K562 (cell line): ENCODE measurements at regions not wholly inside any gene's neighbourhood (a gene's known extent, or its start where the extent isn't known, plus 50 kb on each side); places are given as distances from the start of the nearest gene placed in this dataset.

Experiments used
- ARID3A ChIP-seq: IDR thresholded peaks from 2 replicates; pipeline ENCODE4 v1.6.1; 2012; ENCODE audit warnings: low read depth, low read length, improper control_type of control experiment, borderline replicate concordance
- ATF4 ChIP-seq: fragments of 450-650 bp; formaldehyde crosslinking; IDR thresholded peaks from 2 replicates; pipeline ENCODE4 v1.4.0; 2022; ENCODE audit warnings: mild to moderate bottlenecking, moderate library complexity
- GTF2A2 ChIP-seq: IDR thresholded peaks from 2 replicates; pipeline ENCODE4 v1.6.1; 2016; ENCODE audit warnings: mild to moderate bottlenecking, missing genetic modification characterization, missing compliant biosample characterization
- HMBOX1 ChIP-seq: sonication (generic); IDR thresholded peaks from 2 replicates; pipeline ENCODE4 v1.6.1; 2016
- JUN ChIP-seq, 2 experiments: sonication (generic) in 1 of 2; formaldehyde crosslinking in 1 of 2; IDR thresholded peaks; 2 replicates each; pipeline versions ENCODE4 v1.6.1 to v1.8.0; 2012 to 2022; ENCODE audit warnings: borderline replicate concordance in 2 of 2, mild to moderate bottlenecking in 2 of 2, improper control_type of control experiment in 1 of 2, low read depth in 1 of 2, low read length in 1 of 2, missing genetic modification reagents in 1 of 2
- LARP7 ChIP-seq: fragments of 450-650 bp; IDR thresholded peaks from 2 replicates; pipeline ENCODE4 v1.6.1; 2016
- MEF2A ChIP-seq: IDR thresholded peaks from 2 replicates; pipeline ENCODE4 v1.6.1; 2011; ENCODE audit warnings: low read depth, mild to moderate bottlenecking, low read length, moderate library complexity; ENCODE audit not compliant: control insufficient read depth
- MEIS2 ChIP-seq: fragments of 450-650 bp; IDR thresholded peaks from 2 replicates; pipeline ENCODE4 v1.6.1; 2014; ENCODE audit warnings: mild to moderate bottlenecking; ENCODE audit not compliant: partially characterized antibody
- PHTF2 ChIP-seq: fragments of 250-450 bp; sonication (Bioruptor Pico); IDR thresholded peaks from 2 replicates; pipeline ENCODE4 v1.5.0; 2021; ENCODE audit warnings: mild to moderate bottlenecking
- POLR2H ChIP-seq: IDR thresholded peaks from 2 replicates; pipeline ENCODE4 v1.6.1; 2016; ENCODE audit warnings: missing genetic modification characterization, low read depth, mild to moderate bottlenecking, control low read depth, missing compliant biosample characterization, moderate library complexity
- RB1 ChIP-seq: fragments of 450-650 bp; IDR thresholded peaks from 2 replicates; pipeline ENCODE4 v1.6.1; 2017; ENCODE audit warnings: low read depth, mild to moderate bottlenecking
- SETDB1 ChIP-seq: IDR thresholded peaks from one replicate; pipeline ENCODE4 v1.6.1; 2012; ENCODE audit warnings: low read length, control low read depth, inconsistent platforms
- SMAD1 ChIP-seq: fragments of 150-350 bp; IDR thresholded peaks from 2 replicates; pipeline ENCODE4 v1.6.1; 2014; ENCODE audit warnings: low read length, low read depth; ENCODE audit not compliant: partially characterized antibody
- TAL1 ChIP-seq: fragments of 450-650 bp; IDR thresholded peaks from 2 replicates; pipeline ENCODE4 v1.6.1; 2016; ENCODE audit warnings: mild to moderate bottlenecking
- YBX1 ChIP-seq: fragments of 450-650 bp; IDR thresholded peaks from 2 replicates; pipeline ENCODE4 v1.7.1; 2016; ENCODE audit warnings: mild to moderate bottlenecking
- ZNF274 ChIP-seq: IDR thresholded peaks from 2 replicates; pipeline ENCODE4 v1.6.1; 2011; ENCODE audit warnings: low read depth, mild to moderate bottlenecking, low read length, moderate library complexity, borderline replicate concordance
- ZNF408 ChIP-seq: fragments of 250-450 bp; sonication (Bioruptor Pico); IDR thresholded peaks from 2 replicates; pipeline ENCODE4 v1.4.0; 2020; ENCODE audit warnings: low read depth, mild to moderate bottlenecking, moderate library complexity
- ZNF75A ChIP-seq: fragments of 450-650 bp; formaldehyde crosslinking; IDR thresholded peaks from 2 replicates; pipeline ENCODE4 v1.4.0; 2020; ENCODE audit warnings: mild to moderate bottlenecking
- TF ChIP-seq, protein P1 (sequence below): fragments of 200-800 bp; sonication (Bioruptor generic); IDR thresholded peaks from 2 replicates; pipeline ENCODE4 v1.6.1; 2017; ENCODE audit warnings: missing genetic modification characterization, missing compliant biosample characterization
- TF ChIP-seq, protein P2 (sequence below): fragments of 250-450 bp; sonication (Bioruptor Pico); IDR thresholded peaks from 2 replicates; pipeline ENCODE4 v1.5.0; 2021; ENCODE audit warnings: mild to moderate bottlenecking, moderate library complexity

GRCh38 chr21:35204850-35205541 lies 155.9 kb upstream of the RUNX1 start (continued):
- no peak for TF ChIP-seq ATF4
- TF ChIP-seq RB1 = 0 out of 2 replicates have a peak, but pooled peaks have one; percentile 26
- TF ChIP-seq MEF2A = 0 out of 2 replicates have a peak, but pooled peaks have one; percentile 3
- TF ChIP-seq GTF2A2 = 0 out of 2 replicates have a peak, but pooled peaks have one; percentile 43
- no peak for TF ChIP-seq ZNF408
- TF ChIP-seq ZNF75A (CRISPR knock-in tag) = no peak
- TF ChIP-seq, protein P1, sequence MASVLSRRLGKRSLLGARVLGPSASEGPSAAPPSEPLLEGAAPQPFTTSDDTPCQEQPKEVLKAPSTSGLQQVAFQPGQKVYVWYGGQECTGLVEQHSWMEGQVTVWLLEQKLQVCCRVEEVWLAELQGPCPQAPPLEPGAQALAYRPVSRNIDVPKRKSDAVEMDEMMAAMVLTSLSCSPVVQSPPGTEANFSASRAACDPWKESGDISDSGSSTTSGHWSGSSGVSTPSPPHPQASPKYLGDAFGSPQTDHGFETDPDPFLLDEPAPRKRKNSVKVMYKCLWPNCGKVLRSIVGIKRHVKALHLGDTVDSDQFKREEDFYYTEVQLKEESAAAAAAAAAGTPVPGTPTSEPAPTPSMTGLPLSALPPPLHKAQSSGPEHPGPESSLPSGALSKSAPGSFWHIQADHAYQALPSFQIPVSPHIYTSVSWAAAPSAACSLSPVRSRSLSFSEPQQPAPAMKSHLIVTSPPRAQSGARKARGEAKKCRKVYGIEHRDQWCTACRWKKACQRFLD (CRISPR knock-in tag) = peak; percentile 78; the same call in 1 of the 2 replicates
- no peak; the same call in 1 of the 2 replicates for TF ChIP-seq ARID3A
- TF ChIP-seq POLR2H (tag) = no peak; the same call in none of the 2 replicates
- TF ChIP-seq PHTF2 (CRISPR knock-in tag) = no peak
- no peak for TF ChIP-seq YBX1
- TF ChIP-seq MEIS2 = no peak
- TF ChIP-seq, protein P2, sequence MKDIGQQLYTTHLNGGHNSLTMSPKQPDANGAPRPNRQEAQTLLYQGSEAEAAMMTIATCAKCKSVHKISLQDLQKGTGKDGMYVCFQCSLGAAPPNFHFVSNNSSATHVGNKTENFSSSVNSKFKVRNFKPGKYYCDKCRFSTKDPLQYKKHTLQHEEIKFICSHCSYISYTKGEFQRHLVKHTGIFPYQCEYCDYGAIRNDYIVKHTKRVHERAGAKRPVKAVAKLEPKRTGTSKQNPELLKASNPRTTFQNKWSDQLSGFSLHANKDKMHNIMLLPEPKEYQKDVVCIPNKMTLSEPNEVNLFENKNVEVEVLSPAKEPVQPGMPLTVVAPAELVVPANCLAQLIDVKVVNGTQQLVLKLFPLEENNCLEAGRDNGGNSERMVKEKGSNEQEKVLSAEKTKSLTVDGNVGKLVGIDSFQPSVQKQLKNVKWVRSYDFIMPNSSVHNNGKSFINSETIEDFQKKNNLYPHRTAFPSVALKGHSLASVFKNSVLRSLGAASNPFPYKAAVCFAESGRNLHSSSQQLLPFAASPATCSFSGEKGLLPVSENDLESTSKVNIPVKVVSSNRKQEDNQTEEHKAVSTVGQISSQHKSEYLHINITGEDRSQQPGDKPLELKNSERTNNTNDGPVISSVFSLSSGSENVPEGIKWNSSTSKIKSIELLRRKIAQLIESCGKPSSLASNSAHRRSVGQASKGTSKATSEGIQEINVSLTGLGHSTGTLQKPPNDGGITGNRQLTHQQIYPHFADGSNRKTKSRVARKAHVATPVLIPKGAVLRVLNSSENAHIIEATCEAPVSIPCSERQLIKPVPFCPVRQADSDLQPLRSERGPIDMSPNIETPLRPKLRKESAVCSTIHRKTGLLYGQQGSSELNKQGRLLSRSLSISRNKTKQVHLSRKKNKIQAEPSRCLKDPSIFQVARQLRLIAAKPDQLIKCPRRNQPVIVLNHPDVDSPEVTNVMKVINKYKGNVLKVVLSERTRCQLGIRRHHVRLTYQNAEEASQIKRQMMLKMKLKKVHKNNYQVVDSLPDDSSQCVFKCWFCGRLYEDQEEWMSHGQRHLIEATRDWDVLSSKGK (CRISPR knock-in tag) = no peak
- no peak for TF ChIP-seq ZNF274
- TF ChIP-seq TAL1 = no peak
- 0 out of 2 replicates have a peak, but pooled peaks have one; percentile 2 for TF ChIP-seq JUN (IDR thresholded peaks at IDR 0.05; ENCODE audit: borderline replicate concordance, low read depth, low read length)
- no peak for TF ChIP-seq JUN (CRISPR knock-in tag; IDR thresholded peaks at IDR 0.05; ENCODE audit: borderline replicate concordance)
- no peak for TF ChIP-seq HMBOX1
- TF ChIP-seq SETDB1 = no peak
- TF ChIP-seq LARP7 = no peak
- TF ChIP-seq SMAD1 = no peak
